Right ventricle myocardium inferior (tissue), 1 donor: ENCODE measurements at regions not wholly inside any gene's neighbourhood (a gene's known extent, or its start where the extent isn't known, plus 50 kb on each side); places are given as distances from the start of the nearest gene placed in this dataset.
"Not testable (repeated sequence)": the region's sequence is repeated elsewhere in the genome, so short reads cannot be mapped to it uniquely, and the experiment has no call there.

Experiments
- ATAC-seq: fragments of 200-7000 bp; cut with Tn5 transposase; one replicate; pipeline ENCODE4 v1.9.1; 2020; ENCODE audit warnings: mild to moderate bottlenecking, moderate library complexity
- DNase-seq: peaks from one replicate; pipeline ENCODE4 v3.0.0; 2021; ENCODE audit errors: missing footprints
- intact Hi-C: fragments of 100-400 bp; cut with DNase I; formaldehyde crosslinking; loops from one replicate; pipeline ENCODE4 v1.11.0; 2022
- donor health status: DM: no; HTN: yes; CAD: no; lungs with severe emphysema.

GRCh38 chr14:43418324-43418723 lies 1088.8 kb downstream of the FSCB start:
- intact Hi-C loops: no loop called here
- ATAC-seq: no peak

GRCh38 chr14:43413084-43413483 lies 1094.0 kb downstream of the FSCB start:
- ATAC-seq (no peak), DNase-seq (no peak)
- intact Hi-C loops: no loop called here

More at GRCh38 chr14:43418324-43418723, 1088.8 kb downstream of the FSCB start:
- DNase-seq: no peak

- no peak for ATAC-seq
- DNase-seq: no peak
- intact Hi-C loops: no loop called here
Observed at GRCh38 chr14:43411841-43412240, 1095.2 kb downstream of the FSCB start.

GRCh38 chr14:43410631-43411030 lies 1096.5 kb downstream of the FSCB start:
- ATAC-seq (no peak), DNase-seq (peak; percentile 60)
- intact Hi-C loops: no loop called here

- no peak for ATAC-seq
- DNase-seq: no peak
- intact Hi-C loops: no loop called here
Observed at GRCh38 chr14:43408472-43408871, 1098.6 kb downstream of the FSCB start.

- intact Hi-C loops: no loop called here
- ATAC-seq: no peak
- DNase-seq: no peak
Observed at GRCh38 chr14:43407706-43408105, 1099.4 kb downstream of the FSCB start.

- intact Hi-C loops: no loop called here
- no peak for ATAC-seq
- DNase-seq: no peak
Observed at GRCh38 chr14:43406931-43407330, 1100.2 kb downstream of the FSCB start.

GRCh38 chr14:43399289-43399688 lies 1107.8 kb downstream of the FSCB start:
- intact Hi-C loops: no loop called here
- ATAC-seq (no peak), DNase-seq (no peak)

GRCh38 chr14:43370565-43370896 lies 1136.6 kb downstream of the FSCB start:
- DNase-seq, intact Hi-C loops, ATAC-seq: not testable (repeated sequence)

GRCh38 chr14:43369710-43370564 lies 1137.1 kb downstream of the FSCB start:
- ATAC-seq: no peak
- no peak for DNase-seq
- intact Hi-C loops: no loop called here

- intact Hi-C loops: no loop called here
- DNase-seq (no peak), ATAC-seq (no peak)
Observed at GRCh38 chr14:43362586-43362985, 1144.5 kb downstream of the FSCB start.

GRCh38 chr14:43361751-43362150 lies 1145.3 kb downstream of the FSCB start:
- ATAC-seq (no peak), DNase-seq (no peak)
- intact Hi-C loops: no loop called here

- intact Hi-C loops: no loop called here
- ATAC-seq: no peak
- DNase-seq: no peak
Observed at GRCh38 chr14:43360239-43360638, 1146.8 kb downstream of the FSCB start.

GRCh38 chr14:43359317-43359716 lies 1147.8 kb downstream of the FSCB start:
- no peak for DNase-seq
- intact Hi-C loops: no loop called here
- no peak for ATAC-seq

- DNase-seq (no peak), ATAC-seq (no peak)
- intact Hi-C loops: no loop called here
Observed at GRCh38 chr14:43356979-43357545, 1150.0 kb downstream of the FSCB start.

GRCh38 chr14:43356382-43356781 lies 1150.7 kb downstream of the FSCB start:
- intact Hi-C loops: no loop called here
- ATAC-seq: no peak
- no peak for DNase-seq

GRCh38 chr14:43341921-43342320 lies 1165.2 kb downstream of the FSCB start:
- intact Hi-C loops: no loop called here
- ATAC-seq (no peak), DNase-seq (no peak)

- DNase-seq (no peak), ATAC-seq (no peak)
- intact Hi-C loops: no loop called here
Observed at GRCh38 chr14:43338713-43339112, 1168.4 kb downstream of the FSCB start.

GRCh38 chr14:43336351-43336750 lies 1170.7 kb downstream of the FSCB start:
- intact Hi-C loops: no loop called here
- ATAC-seq: no peak
- DNase-seq: no peak

- DNase-seq, intact Hi-C loops, ATAC-seq: not testable (repeated sequence)
Observed at GRCh38 chr14:43326501-43327407, 1180.3 kb downstream of the FSCB start.
